ENCODE measurements at regions not wholly inside any gene's neighbourhood (a gene's known extent, or its start where the extent isn't known, plus 50 kb on each side); places are given as distances from the start of the nearest gene placed in this dataset.

GRCh38 chr1:222105861-222106260 is 364.0 kb upstream of the DUSP10 start:
- DNase-seq (ENCODE audit: low read depth in 3 of 3) = no peak

- DNase-seq (ENCODE audit: low read depth in 3 of 3) = no peak
Observed at GRCh38 chr1:222105393-222105737, 363.5 kb upstream of the DUSP10 start.

GRCh38 chr1:222104694-222105392 is 363.0 kb upstream of the DUSP10 start:
- no peak for DNase-seq (ENCODE audit: low read depth in 3 of 3)

GRCh38 chr1:222104097-222104496 is 362.2 kb upstream of the DUSP10 start:
- no peak for DNase-seq (ENCODE audit: low read depth in 3 of 3)

GRCh38 chr1:222099746-222100145 is 357.9 kb upstream of the DUSP10 start:
- no peak for DNase-seq (ENCODE audit: low read depth in 3 of 3)

GRCh38 chr1:222098404-222098803 is 356.5 kb upstream of the DUSP10 start:
- DNase-seq (ENCODE audit: low read depth in 3 of 3) = no peak

GRCh38 chr1:222097588-222097987 is 355.7 kb upstream of the DUSP10 start:
- DNase-seq (ENCODE audit: low read depth in 3 of 3) = no peak

GRCh38 chr1:222096883-222097282 is 355.0 kb upstream of the DUSP10 start:
- DNase-seq (ENCODE audit: low read depth in 3 of 3) = no peak

GRCh38 chr1:222096476-222096772 is 354.5 kb upstream of the DUSP10 start:
- no peak for DNase-seq (ENCODE audit: low read depth in 3 of 3)

- DNase-seq (ENCODE audit: low read depth in 3 of 3) = peak; percentile 31 to 46 (median 34)
Observed at GRCh38 chr1:222095606-222096475, 354.0 kb upstream of the DUSP10 start.

- no peak for DNase-seq (ENCODE audit: low read depth in 3 of 3)
Observed at GRCh38 chr1:222093518-222093917, 351.6 kb upstream of the DUSP10 start.

- DNase-seq (ENCODE audit: low read depth in 3 of 3) = no peak
Observed at GRCh38 chr1:222090103-222090502, 348.2 kb upstream of the DUSP10 start.

GRCh38 chr1:222087221-222087920 is 345.5 kb upstream of the DUSP10 start:
- no peak for DNase-seq (ENCODE audit: low read depth in 3 of 3)

- DNase-seq (ENCODE audit: low read depth in 3 of 3) = no peak
Observed at GRCh38 chr1:222084996-222085395, 343.1 kb upstream of the DUSP10 start.

GRCh38 chr1:222084048-222084447 is 342.2 kb upstream of the DUSP10 start:
- DNase-seq (ENCODE audit: low read depth in 3 of 3) = no peak

GRCh38 chr1:222081859-222082258 is 340.0 kb upstream of the DUSP10 start:
- DNase-seq (ENCODE audit: low read depth in 3 of 3) = no peak

GRCh38 chr1:222079566-222079965 is 337.7 kb upstream of the DUSP10 start:
- no peak for DNase-seq (ENCODE audit: low read depth in 3 of 3)

- DNase-seq (ENCODE audit: low read depth in 3 of 3) = no peak
Observed at GRCh38 chr1:222077206-222077605, 335.3 kb upstream of the DUSP10 start.

- no peak for DNase-seq (ENCODE audit: low read depth in 3 of 3)
Observed at GRCh38 chr1:222074317-222074716, 332.4 kb upstream of the DUSP10 start.

- no peak for DNase-seq (ENCODE audit: low read depth in 3 of 3)
Observed at GRCh38 chr1:222073307-222073995, 331.6 kb upstream of the DUSP10 start.

- no peak for DNase-seq (ENCODE audit: low read depth in 3 of 3)
Observed at GRCh38 chr1:222071387-222071786, 329.5 kb upstream of the DUSP10 start.

GRCh38 chr1:222068937-222069336 is 327.0 kb upstream of the DUSP10 start:
- no peak for DNase-seq (ENCODE audit: low read depth in 3 of 3)
